NCI-H128 (cell line): ENCODE measurements at regions not wholly inside any gene's neighbourhood (a gene's known extent, or its start where the extent isn't known, plus 50 kb on each side); places are given as distances from the start of the nearest gene placed in this dataset.

Experiments used
- DNase-seq: peaks from one replicate; lab custom pipeline; 2025; ENCODE audit not compliant: unreplicated experiment; lab: John Stamatoyannopoulos, UW

DNA sequence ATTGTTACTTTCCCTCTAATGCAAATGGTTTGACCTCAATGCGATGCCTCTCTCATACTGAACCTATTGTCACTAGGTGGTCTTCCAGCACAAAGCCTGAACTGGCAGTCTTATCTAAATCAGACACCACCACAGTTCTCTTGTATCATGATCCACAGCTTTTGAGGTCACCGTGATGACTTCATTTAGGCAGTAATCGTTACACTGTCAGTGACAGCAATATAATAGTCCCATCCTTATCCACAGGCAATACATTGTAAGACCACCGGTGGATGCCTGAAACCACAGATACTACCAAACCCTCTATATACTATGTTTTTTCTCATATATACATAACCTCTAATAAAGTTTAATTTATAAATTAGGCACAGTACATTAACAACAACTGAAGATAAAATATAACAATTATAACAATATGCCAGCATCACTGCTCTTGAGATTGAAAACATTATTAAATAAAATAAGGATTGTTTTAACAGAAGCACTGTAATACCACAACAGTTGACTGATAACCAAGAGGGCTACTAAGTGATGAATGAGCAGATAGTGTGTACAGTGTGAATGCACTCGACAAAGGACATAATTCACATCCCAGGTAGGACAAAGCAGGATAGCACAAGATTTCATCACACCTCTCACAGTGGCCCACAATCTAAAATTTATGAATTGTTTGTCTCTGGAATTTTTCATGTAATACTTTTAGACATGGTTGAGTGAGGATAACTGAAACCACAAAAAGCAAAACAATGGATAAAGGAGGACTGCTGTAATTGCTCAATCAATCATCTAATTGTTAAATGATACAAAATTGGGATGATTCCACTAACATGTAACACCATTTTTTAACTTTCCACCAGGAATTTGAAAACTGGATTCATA is 419.4 kb downstream of the CENPC start:
- DNase-seq: no peak

DNA sequence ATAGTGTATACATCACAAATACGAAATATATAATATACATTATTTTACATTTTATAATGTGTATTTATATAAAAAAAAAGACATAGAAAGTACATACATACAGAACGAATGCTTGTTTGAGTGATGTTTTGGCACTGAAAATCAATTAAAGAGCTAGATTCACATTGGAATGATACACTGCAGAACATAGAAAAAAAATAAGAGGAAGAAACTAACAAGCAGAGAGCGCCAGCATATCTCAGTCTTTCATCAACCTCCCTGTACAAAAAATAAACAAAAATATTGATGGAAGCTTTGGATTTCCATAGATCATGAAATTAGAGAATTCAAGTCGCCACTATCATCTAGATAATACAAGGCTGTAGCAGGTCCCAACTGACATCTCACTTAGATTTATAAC is 420.6 kb downstream of the CENPC start:
- no peak for DNase-seq

DNA sequence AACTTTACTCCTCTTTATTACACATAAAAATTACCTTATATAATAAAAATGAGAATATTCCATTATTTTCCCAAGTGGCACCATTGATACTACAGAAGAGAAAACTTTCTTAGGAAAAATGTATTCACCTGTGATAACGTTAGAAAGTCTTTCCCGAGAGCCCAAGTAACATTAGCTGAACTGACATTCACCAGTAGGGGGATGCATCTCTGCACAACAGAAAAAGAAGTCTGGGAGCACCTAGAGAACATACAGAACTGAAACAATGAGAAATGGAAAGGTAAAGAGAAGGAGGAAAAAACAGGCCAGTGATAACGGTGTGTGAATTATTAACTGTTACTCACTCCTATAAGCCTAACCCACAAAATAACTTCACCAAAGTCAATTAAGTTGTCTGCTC is 423.3 kb downstream of the CENPC start:
- no peak for DNase-seq

DNA sequence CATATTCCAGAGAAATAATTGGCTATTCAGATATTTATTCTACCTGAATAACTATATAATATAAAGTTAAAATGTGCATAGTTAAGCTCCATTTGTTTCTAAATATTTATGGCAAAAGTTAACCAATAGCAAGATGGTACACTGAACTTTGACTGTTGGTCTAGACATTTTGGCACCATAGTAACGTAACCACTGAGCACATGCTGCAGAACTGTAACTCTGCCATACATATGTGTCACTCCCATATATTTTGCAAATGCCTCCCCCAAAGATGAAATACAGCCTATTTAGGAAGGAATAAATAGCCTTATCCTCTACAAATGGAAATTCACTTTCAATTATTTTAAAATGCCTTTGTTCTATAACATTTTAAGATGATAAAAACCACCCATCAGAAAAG is 424.9 kb downstream of the CENPC start:
- no peak for DNase-seq

DNA sequence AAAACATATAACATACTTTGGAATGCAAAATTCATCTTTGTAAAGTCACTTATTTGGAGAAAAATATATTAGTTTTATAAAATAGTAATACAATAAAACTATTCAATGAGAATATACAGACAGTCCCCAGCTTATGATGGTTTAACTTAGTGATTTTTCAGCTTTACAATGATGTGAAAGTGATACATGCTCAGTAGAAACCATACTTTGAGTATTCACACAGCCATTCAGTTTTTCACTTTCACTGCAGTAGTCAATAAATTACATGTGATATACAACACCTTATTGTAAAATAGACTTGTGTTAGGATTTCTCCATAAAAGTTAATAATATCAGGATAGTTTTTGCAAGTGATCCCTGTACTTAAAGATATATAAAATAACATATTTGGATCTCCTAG is 436.0 kb downstream of the CENPC start:
- DNase-seq: no peak

DNA sequence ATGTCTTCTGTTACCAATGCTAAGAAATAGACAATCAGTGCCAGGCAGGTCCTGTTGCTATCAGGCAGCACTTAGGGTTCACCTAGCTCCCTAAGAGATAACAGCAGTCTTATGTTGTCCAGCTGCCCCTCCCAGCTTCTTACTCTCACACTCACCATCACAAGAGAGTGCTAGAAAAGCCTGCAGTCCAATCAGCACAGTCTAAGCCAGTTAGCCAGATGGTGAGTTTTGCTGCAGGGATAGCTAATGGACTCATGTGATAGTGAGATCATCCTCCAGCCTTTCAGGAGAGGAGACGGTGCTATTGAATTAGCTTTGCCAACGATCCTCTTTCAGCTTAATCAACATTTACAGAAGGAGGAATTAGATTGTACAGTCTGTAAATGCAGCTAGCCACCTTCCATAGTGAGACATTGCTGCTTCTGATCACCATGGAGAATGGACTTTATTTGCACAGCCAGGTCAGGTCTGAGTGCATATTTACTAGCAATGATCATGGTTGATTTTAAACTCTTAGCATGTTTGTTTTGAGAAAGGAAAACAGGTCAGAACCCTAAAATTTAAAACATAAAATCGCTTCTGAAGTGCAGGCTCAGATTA is 438.3 kb downstream of the CENPC start:
- peak; percentile 31 for DNase-seq

DNA sequence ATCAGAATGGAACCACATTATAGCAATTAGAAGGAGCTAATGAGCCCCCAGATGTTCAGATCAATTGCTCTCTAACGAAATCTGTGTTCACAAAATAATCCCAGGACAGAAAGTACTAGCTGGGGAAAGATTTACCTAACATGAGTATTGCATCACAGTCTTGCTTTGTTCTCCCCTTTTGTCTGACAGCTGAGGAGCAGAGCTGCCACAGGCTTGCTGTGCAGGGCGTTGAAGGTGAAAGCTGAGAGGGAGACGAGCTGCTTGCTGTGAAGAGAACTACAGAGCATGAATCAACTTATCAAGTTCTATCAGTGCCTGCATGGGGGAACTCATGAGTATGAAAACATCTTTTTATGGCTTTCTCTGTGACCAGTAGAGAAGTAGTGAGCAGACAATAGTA is 441.2 kb downstream of the CENPC start:
- no peak for DNase-seq

DNA sequence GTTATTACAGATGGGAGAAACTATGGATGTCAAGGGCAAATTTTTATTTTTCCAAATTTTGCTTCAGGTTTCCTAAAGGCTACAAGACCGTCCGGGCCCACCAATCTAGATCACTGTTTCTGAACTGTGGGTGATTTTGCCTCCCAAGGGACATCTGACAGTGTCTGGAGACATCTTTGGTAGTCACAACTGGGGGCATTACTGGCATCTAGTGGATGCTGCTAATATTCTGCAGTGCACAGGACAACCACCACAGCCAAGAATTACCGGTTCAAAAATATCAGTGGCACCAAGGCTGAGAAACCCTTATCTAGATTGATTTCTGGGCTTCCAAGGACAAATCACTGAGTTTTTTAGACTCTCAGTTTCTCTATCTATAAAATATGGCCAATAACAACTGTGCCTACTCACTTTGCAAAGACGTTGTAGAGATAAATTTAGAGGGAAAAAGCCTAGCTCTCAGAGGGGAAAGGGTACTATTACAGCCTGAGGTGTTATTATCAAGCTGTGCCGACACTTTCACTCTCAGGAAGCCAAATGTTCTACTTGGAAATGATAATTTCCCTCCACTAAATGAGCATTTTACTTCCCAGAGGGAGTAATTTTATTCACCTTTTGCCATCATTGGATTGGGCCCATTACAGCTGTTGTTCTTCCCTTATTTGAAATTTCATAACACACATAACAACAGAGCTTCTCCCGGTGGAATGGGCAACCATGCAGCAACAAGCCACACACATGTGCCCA is 442.1 kb downstream of the CENPC start:
- DNase-seq: no peak

DNA sequence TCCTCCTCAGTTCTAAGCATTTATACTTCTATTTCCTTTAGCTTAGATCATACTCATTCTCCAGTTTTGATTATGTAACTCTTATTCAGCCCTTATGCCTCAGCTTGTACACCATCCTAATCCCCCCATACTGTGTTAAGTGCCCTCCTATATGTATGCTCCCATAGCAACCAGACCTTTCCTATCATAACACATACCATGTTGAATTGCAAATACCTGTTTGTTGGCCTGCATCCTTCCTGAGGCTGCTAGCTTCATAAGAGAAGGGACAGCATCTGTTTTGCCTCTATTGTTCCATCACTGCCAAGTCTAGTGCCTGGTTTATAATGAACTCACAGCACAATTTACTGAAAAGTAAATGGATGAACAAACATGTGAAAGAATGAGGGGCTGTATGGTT is 443.7 kb downstream of the CENPC start:
- DNase-seq: no peak

DNA sequence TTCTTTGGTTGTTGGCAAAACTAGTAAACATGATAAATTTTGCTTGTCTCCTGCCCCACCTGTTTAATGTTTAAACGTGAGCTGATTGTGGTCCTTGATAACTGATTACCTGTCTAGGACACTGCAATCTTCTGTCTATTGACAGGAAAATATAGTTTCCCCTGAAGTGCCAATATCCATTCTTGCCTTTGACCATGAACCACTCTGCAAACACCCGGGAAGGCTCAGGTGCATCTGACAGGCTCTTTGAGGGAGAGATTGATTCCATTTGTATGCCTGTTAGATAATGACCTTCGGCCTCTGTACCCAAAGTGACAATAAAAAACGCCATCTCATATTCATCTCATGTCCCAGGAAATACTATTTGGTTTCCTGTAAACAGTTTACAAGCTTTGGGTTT is 453.0 kb downstream of the CENPC start:
- DNase-seq: no peak

DNA sequence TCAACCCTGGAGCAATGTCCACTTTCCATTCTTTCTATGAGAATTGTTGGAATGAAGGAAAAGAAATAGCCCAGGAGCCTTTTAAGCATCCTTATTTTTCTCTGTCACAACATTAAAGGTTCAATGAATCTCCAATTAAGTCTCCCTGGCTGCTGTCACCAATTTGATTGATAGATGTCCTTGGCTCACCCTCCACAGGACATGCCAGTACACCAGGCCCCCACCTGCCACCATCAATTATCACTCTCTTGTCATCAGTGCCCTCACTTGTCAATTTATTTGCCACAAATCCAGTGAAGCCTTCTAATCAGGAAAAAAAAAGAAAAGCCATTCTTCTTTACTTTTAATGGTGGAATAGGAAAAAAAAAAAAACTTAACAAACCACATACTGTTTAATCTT is 453.6 kb downstream of the CENPC start:
- no peak for DNase-seq

DNA sequence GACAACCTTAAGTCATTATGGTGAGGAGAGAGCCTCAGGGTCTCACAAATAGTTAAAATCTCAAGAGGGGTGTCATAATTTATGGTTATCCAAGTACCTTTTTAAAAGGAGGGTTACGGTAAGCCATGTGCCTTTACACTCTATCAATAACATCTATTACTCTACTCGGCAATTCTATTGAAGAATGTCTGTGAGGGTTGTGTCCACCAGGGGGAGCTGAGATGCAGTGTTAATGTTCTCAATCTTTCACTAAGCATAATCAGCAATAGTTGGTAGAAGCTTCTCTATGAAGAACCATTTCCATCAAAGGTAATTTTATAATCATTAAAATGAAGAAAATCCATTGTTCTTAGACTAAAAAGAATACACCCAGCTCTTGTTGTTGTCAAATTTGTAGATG is 457.4 kb downstream of the CENPC start:
- DNase-seq: no peak

DNA sequence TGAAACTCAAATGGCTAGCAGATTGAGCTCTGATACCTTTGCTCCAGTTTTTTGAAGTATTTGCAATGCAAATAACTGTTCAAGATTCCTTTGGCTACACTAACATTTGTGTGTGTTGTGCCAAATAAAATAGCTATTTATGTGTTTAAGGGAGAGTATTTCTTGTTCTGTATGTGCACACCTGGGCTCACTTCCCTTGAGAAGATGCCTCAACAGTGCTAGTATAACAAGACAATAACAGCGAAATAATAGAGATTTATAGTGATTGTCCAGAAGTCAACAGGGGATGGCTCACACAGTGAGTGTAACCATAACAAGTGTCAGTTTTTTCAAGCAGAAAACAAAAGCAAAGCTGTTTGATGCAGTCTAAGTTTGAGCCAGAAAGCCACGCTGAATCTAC is 460.5 kb downstream of the CENPC start:
- DNase-seq: no peak

DNA sequence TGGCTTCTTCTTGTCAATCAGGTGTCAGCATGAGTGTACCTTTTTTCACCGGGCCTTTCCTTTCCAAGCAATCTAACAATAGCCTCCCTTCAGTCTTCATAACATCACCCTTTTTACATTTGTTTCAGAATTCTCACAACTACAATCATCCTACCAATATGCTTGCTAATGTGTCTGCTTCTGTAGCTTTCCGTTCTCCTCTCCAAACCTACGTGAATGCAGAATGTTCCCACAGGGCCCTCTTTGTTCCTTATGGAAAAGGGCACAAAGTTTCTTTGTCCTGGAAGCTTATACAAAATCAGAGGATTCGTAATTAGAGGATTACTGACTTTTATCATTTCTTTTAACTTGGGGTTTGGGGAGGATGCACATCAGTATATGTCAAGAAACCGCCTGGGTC is 461.8 kb downstream of the CENPC start:
- DNase-seq: no peak

DNA sequence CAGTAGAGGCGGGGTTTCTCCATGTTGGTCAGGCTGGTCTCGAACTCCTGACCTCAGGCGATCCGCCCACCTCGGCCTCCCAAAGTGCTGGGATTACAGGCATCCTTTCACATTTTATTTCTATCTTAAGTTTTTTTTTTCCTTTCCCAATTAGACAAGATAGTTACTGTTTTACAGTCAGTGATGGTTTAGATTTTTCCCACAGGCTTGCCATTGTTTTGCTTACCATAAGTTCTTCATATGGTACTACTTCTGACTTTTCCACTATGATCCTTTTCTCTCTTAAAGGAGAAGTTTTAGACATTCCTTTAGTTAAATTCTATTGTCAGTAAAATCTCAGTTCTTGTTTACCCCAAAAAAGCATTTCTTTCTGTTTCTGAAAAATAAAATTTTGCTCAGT is 462.6 kb downstream of the CENPC start:
- DNase-seq: no peak

DNA sequence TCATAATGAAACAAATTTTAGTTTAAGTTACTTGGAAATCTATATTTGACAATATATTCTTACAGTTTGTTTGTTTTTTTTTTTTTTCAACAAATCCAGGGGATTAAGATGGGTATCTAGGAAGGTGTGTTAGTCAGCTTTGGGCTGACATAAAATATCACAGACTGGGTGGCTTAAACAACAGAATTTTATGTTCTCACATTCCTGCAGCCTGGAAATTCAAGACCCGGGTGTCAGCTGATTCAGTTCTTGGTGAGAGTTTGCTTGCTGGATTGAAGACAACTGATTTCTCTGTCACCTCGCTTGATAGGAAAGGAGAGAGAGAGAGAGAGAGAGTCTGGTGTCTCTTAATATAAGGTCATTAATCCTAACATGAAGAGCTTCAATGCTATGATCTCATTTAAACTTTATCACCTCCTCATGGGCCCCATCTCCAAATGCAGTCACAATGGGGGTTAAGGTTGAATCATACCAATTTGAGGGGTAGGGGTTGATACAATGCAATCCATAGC is 465.2 kb downstream of the CENPC start:
- no peak for DNase-seq

DNA sequence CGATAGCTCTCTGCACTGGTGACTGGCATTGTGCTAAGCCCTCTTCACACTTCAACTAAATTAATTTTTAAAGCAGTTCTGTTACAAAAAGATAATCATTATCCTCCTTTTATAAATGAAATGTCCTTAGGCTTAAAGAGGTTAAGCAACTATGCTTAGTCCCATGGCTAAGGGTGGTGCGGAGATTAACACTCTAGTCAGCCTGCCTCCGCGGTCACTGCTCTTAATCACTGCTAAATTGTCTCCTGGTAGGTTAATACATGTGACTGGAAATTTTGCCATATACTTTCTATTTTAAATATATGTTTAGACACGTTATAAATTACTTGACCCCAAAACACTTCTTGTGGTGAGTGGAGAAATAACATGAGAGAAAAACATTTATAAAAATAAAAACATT is 473.7 kb downstream of the CENPC start:
- no peak for DNase-seq

DNA sequence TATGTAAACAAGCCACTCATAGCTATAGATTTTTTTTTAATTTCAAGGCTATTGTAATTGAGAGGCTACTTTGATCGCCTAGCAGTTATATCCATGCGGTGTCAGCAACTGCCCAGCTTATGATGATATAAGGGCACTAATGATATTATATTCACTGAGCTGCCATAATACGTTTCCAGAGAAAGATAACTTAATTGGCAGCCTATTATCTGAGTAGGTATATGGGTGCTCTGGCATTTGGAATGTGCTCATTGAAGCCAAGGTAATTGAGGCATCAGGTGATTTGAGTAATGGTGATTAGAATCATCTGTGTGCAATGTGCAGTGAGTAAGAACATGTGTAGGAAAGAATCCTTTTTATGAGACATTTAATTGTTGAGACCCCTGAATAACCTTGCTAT is 490.0 kb downstream of the CENPC start:
- DNase-seq: no peak

DNA sequence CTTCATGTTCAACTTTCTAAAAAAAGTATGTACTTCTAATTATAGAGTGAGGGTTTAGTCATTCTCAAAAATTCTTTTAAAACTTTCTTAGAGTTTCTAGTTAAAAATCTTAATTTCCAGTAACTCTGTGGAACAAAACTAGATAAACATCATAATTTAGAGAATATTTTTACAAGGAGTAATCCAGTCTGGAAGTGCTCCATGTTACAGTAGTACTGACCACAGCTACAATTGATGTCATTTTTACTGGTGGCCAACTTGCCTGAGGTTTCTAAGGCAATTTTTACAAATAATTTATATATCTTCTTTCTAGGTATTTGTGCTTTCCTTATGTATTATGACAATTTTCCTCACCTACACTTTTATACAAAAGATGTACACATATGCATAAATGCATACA is 490.4 kb downstream of the CENPC start:
- DNase-seq: no peak

DNA sequence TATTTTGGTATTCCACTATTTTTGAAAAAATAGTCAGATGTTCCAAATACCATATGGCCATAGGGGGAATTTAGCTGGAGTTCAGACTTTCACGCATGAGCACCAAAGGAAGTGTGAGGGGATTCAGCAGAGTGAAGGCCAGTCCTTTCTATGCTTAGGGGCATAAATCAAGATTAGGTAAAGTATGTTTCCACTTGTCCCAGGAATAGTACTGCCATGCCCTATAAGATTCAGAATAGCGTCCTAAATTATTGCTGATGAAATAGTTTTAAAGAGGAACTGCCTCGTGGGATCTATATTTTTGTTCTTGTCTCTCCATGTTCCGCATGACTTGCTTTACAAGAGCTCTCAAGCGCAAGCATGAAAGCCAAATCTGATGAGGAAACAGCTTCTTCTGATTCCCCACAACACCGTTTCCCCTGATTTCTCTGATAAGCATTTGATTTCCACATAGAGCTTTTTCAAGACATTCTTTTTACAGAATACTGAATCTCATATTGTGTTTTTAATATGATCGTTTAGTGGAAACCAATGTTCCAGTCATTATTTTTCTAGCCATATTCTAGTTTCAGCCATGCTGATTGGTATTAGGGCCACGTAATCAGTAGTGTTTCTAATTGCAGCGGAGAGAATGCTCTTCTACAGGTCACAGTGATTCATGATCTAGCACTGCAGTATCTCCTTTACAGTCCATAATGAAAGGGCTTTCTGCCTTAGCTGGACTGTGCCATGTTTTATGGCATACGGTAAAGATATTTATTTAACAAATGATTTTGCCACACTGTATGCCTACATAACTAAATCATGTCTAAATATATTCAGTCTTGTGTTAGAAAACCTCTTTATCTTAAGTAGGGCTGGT is 492.3 kb downstream of the CENPC start:
- peak; percentile 4 for DNase-seq
